ENCODE measurements at regions not wholly inside any gene's neighbourhood (a gene's known extent, or its start where the extent isn't known, plus 50 kb on each side); places are given as distances from the start of the nearest gene placed in this dataset.

- TF ChIP-seq HMGXB4 (CRISPR knock-in tag; IDR thresholded peaks at IDR 0.05) = no peak
- TF ChIP-seq CTCF (IDR thresholded peaks at IDR 0.05) = no peak
- no peak for TF ChIP-seq FOXJ3 (CRISPR knock-in tag; IDR thresholded peaks at IDR 0.05; ENCODE audit: borderline replicate concordance)
- no peak for TF ChIP-seq ESRRA (CRISPR knock-in tag; IDR thresholded peaks at IDR 0.05; ENCODE audit: borderline replicate concordance)
- no peak for TF ChIP-seq USF1 (CRISPR knock-in tag; IDR thresholded peaks at IDR 0.05)
- TF ChIP-seq ZNF263 (CRISPR knock-in tag; IDR thresholded peaks at IDR 0.05; ENCODE audit: low read depth) = no peak
- TF ChIP-seq ATF2 (CRISPR knock-in tag; IDR thresholded peaks at IDR 0.05; ENCODE audit: borderline replicate concordance, low read depth) = no peak
These were observed 1536.2 kb downstream of the AACS start for GRCh38 chr12:126601184-126602170.
